ENCODE measurements at regions not wholly inside any gene's neighbourhood (a gene's known extent, or its start where the extent isn't known, plus 50 kb on each side); places are given as distances from the start of the nearest gene placed in this dataset.

DNA sequence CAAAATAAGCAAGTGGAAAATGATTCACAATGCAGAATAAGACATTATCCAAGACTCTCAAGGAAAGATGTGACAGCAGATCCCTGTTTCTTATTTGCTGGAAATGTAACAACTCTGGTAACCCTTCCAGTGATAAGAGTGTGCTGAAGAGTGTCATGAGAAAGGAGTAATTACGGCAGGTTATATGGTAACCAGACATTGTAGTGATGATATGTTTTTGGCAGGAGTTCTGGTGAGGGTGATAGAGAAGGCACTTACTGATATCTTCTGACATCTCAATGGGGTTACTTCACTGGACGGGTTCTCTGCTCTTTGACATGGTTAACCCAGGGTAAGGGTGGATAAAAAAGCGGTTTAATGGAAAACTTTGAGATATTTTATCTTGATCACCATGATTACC, 1270.9 kb downstream of the CDH11 start:
- TF ChIP-seq, protein P1, sequence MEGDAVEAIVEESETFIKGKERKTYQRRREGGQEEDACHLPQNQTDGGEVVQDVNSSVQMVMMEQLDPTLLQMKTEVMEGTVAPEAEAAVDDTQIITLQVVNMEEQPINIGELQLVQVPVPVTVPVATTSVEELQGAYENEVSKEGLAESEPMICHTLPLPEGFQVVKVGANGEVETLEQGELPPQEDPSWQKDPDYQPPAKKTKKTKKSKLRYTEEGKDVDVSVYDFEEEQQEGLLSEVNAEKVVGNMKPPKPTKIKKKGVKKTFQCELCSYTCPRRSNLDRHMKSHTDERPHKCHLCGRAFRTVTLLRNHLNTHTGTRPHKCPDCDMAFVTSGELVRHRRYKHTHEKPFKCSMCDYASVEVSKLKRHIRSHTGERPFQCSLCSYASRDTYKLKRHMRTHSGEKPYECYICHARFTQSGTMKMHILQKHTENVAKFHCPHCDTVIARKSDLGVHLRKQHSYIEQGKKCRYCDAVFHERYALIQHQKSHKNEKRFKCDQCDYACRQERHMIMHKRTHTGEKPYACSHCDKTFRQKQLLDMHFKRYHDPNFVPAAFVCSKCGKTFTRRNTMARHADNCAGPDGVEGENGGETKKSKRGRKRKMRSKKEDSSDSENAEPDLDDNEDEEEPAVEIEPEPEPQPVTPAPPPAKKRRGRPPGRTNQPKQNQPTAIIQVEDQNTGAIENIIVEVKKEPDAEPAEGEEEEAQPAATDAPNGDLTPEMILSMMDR (IDR thresholded peaks at IDR 0.05) = no peak
- Histone ChIP-seq H3K36me3 (no peaks in the 10 kb centered on the region), H3K4me1 (no peaks in the 10 kb centered on the region), H3K27ac (no peak overlapping the region), H3K4me3 (no peak overlapping the region), H3K27me3 (no peaks in the 10 kb centered on the region), H3K9me3 (no peaks in the 10 kb centered on the region)
- DNase-seq = no peak
- ATAC-seq = no peak
- intact Hi-C loops (cut with DNase I) = no loop called here

DNA sequence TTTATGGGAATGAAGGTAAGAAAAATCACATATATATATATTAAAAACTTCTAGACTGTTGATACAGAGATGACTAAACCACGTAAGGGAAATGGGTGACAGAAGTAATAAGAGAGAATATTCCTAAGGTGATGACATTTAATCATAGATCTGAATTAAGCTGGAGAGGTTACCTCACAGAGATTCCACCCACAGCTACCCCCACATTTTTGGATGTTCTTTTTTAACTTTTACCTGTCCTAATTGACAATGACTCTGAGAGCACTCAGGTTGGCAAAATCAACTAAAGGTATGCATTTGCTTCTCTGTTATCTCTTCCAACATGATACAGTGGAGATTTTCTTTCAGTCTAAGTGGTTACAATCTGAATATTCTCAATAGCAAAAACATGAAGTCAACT, 1280.6 kb downstream of the CDH11 start:
- TF ChIP-seq, protein P1 (IDR thresholded peaks at IDR 0.05) = no peak
- ATAC-seq (no peak), DNase-seq (no peak)
- Histone ChIP-seq H3K27me3 (no peaks in the 10 kb centered on the region), H3K36me3 (no peaks in the 10 kb centered on the region), H3K27ac (no peak overlapping the region), H3K4me3 (no peak overlapping the region), H3K4me1 (no peaks in the 10 kb centered on the region), H3K9me3 (peaks cover 12% of the 10 kb centered on the region)
- intact Hi-C loops (cut with DNase I) = no loop called here

DNA sequence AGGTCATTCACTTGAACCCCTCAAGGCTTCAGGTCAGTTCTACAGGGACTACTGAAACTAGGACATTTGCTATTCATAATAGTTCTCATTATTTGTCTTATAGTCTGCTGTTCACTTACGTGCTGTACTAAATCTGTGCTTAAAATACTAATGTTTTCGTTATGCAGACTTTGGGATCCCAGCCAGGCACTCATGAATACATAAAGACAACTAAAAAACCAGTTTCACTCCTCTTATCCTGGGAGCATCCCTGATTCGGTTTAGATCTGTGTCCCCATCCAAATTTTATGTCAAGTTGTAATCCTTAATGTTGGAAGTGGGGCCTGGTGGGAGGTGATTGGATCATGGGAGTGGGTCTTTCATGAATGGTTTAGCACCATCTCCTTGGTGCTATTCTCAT, 1291.8 kb downstream of the CDH11 start:
- ATAC-seq (no peak), DNase-seq (no peak)
- H3K27ac ChIP-seq = no peak overlapping the region
- H3K36me3 ChIP-seq = no peaks in the 10 kb centered on the region
- H3K4me3 ChIP-seq = no peak overlapping the region
- TF ChIP-seq, protein P1 (IDR thresholded peaks at IDR 0.05) = no peak
- intact Hi-C loops (cut with DNase I) = no loop called here
- no peaks in the 10 kb centered on the region for H3K4me1 ChIP-seq
- no peaks in the 10 kb centered on the region for H3K27me3 ChIP-seq
- no peaks in the 10 kb centered on the region for H3K9me3 ChIP-seq

DNA sequence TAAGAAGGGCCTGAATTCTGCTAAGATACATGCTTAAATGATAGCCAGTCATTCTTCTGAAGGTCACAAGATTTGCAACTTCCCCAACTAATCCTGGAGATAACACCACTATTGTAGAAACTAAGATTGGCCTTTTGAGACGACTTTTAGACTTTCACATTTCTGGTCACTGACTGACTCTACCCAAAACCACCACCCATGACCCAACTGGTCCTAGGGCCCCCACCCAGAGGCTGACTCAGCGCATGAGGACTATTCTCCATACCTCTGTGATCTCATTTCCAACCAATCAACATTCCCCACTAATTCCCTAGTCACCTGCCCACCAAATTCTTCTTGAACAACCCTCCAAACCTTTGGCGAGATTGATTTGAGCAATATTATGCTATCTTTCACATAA, 1299.0 kb downstream of the CDH11 start:
- no peak for DNase-seq
- no peaks in the 10 kb centered on the region for H3K9me3 ChIP-seq

DNA sequence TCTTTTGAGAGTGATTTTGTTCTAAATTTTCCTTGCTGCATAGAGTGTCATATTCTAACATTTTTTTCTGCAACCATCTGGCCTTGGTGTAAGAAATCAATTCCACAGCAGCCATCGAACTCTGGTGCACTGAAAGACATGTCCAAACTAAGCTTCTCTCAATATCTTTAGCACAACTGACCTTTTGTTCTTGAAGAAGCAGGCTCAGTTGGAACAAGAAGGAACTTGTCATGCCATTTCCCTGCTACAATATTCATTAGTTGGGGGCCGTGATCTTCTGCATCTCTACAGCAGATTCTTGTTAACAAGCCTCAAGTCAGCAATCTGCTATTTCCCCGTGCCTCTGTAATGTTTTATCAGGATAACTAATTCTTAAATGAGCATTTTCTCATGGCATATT, 1305.6 kb downstream of the CDH11 start:
- TF ChIP-seq, protein P1 (IDR thresholded peaks at IDR 0.05) = no peak
- intact Hi-C loops (cut with DNase I) = no loop called here
- no peaks in the 10 kb centered on the region for H3K36me3 ChIP-seq

More for the DNA sequence above, 1299.0 kb downstream of the CDH11 start:
- H3K36me3 ChIP-seq = no peaks in the 10 kb centered on the region
- ATAC-seq = no peak
- no peaks in the 10 kb centered on the region for H3K27me3 ChIP-seq
- H3K4me3 ChIP-seq = no peak overlapping the region
- no peak overlapping the region for H3K27ac ChIP-seq
- H3K4me1 ChIP-seq = no peaks in the 10 kb centered on the region
- TF ChIP-seq, protein P1 (IDR thresholded peaks at IDR 0.05) = no peak
- intact Hi-C loops (cut with DNase I) = no loop called here

DNA sequence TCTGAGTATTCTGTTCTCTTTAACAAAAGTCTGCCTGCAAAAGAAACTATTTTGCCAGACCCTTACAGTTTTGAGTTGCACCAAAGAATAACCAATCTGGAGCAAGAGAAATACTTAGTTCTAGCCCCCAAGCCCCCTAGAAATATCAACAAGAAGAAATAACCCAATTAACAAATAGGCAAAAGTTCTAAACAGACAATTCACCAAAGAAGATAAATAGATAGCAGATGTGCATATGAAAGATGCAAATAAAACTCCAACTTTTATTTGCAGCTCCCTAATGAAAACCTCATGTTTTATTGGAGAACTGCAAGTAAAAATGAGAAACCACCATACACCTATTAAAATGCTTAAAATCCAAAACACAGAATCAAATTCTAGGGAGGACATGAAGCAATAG, 1308.0 kb downstream of the CDH11 start:
- ATAC-seq = no peak
- H3K36me3 ChIP-seq = no peaks in the 10 kb centered on the region
- intact Hi-C loops (cut with DNase I) = no loop called here
- no peak overlapping the region for H3K4me3 ChIP-seq
- H3K27ac ChIP-seq = no peak overlapping the region
- no peaks in the 10 kb centered on the region for H3K9me3 ChIP-seq
- TF ChIP-seq, protein P1 (IDR thresholded peaks at IDR 0.05) = no peak
- no peaks in the 10 kb centered on the region for H3K27me3 ChIP-seq
- H3K4me1 ChIP-seq = no peaks in the 10 kb centered on the region
- no peak for DNase-seq

More for the DNA sequence above, 1305.6 kb downstream of the CDH11 start:
- Histone ChIP-seq H3K4me1 (no peaks in the 10 kb centered on the region), H3K9me3 (no peaks in the 10 kb centered on the region), H3K4me3 (no peak overlapping the region), H3K27me3 (no peaks in the 10 kb centered on the region), H3K27ac (no peak overlapping the region)
- no peak for DNase-seq
- ATAC-seq = no peak

All from upper lobe of right lung (tissue), 1 donor.